ENCODE measurements at regions not wholly inside any gene's neighbourhood (a gene's known extent, or its start where the extent isn't known, plus 50 kb on each side); places are given as distances from the start of the nearest gene placed in this dataset.
"Not testable (repeated sequence)": the region's sequence is repeated elsewhere in the genome, so short reads cannot be mapped to it uniquely, and the experiment has no call there.

DNA sequence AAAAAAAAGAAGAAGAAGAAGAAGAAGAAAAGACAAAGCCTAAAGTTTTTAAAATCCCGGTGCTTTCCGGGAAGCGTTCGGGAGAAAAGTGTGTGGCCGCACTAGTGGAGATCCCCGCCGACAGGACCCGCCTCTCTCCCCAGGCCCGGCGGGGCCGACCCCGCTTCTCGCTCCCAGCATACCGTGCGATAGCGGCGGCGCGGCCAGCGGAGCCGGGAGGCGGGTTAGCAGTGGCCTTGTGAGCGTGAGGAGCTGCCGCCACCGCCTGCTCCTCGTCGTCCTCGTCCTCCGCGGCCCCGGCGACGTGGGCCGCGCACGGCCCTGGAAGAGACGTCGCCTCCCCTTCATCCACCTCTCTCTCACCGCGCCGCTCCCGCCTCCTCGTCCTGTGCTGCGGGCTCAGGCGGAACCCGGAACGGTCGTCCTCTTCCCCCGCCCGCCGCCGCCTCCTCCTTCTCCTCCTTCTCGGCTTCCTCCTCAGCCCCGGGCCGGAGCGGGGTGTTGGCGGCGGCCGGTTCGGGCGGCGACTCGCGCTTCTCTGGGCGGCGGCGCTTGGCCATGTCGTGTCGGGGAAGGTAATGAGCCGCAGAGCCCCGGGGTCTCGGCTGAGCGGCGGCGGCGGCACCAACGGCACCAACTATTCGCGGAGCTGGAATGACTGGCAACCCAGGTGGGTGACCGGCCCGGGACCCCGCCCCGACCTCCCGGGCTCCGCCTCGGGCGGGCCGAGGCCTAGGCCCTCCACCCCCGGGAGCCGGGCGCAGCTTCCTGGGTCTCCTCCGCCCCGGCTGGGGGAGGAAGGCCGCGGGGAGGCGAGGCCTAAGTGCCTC is 62.6 kb upstream of the CDR2 start:
- peak; percentile 46 to 71 (median 62) for DNase-seq

GRCh38 chr16:22436326-22436822 is 62.0 kb upstream of the CDR2 start:
- not testable (repeated sequence) for DNase-seq

- not testable (repeated sequence) for DNase-seq
These were observed 56.9 kb upstream of the CDR2 start for GRCh38 chr16:22431314-22431713.

DNA sequence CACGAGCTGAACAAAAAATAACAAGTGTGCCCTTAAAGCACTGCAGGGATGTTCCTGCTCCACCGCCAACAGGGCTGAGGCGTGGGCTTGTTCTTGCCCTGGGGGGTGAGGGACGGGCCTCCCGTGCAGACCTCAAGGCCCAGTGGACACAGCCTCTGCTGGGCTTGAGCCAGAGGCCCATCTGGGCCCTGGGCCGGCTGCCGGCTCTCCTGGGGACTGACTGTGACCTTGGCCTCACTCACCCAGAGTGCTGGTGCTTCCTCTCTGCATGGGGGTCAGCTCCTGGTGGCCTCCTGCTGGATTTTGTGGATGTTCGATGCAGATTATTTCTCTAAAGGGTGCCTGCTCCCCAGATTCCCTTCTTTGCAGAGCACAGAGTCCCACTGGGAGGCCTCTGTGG is 54.2 kb upstream of the CDR2 start:
- no peak for DNase-seq

DNA sequence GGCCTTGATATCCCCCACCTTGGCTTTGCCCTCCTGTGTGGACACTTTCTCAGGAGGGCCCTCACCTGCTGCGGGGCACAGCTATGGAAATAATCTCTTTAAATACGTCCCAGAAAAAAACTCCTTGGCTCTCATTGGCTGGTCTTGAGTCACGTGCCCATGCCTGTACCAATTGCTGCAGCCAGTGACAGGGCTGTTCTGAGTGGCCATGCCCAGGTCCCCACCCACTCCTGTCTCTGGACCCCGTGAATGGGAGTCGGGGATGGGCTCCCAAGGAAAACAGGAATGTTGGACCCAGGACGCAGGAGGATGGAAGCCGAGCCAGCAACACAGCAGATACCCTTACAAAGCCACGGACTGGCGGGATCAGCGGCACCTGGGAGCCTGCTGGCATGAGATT is 53.1 kb upstream of the CDR2 start:
- no peak for DNase-seq

- no peak for DNase-seq
These were observed 51.4 kb upstream of the CDR2 start for GRCh38 chr16:22425847-22426246.

DNA sequence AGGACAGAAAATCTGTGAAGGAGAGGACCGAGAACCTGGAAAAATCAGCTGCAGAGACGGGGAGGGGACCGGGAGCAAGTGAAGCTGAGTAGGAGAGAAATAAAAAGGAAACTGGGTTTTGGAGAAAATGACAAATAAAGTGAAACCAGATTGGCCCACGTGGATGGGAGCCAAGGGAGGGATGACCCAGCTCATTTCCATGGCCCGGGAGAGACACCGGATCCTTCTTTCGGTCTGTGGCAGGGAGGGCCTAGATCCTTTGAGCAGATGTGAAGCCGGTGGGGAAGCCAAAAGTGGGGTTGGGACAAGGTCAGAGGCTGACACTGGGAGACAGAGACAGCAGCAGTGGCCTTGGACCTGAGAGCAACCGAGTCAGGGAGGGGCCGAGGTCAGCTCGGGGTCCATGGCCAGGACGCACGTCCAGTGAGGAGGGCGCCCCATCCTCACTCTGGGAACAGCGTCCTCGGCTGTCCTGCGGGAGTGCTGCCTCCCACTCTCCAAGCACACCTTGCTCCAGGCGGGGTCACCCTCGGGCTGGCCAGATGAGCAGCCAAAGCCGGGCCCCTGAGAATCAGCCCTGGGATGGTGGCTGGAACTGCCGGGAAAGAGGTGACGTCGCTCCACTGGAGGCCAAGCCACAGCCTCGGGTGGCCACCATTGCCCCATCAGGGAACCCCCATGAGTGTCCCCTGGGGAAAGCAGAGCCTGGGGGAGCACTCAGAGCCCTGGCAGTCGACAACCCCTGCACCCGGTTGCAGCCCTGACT is 50.8 kb upstream of the CDR2 start:
- DNase-seq = no peak

- no peak for DNase-seq
These were observed 49.9 kb upstream of the CDR2 start for GRCh38 chr16:22424161-22424937.
